ENCODE measurements at regions not wholly inside any gene's neighbourhood (a gene's known extent, or its start where the extent isn't known, plus 50 kb on each side); places are given as distances from the start of the nearest gene placed in this dataset.

GRCh38 chr10:124162136-124162535, 68.7 kb upstream of the CHST15 start:
- no peak overlapping the region for H3K27ac ChIP-seq (ENCODE audit: low read depth, low read length)
- no peak overlapping the region for H3K4me3 ChIP-seq (ENCODE audit: low read length)

DNA sequence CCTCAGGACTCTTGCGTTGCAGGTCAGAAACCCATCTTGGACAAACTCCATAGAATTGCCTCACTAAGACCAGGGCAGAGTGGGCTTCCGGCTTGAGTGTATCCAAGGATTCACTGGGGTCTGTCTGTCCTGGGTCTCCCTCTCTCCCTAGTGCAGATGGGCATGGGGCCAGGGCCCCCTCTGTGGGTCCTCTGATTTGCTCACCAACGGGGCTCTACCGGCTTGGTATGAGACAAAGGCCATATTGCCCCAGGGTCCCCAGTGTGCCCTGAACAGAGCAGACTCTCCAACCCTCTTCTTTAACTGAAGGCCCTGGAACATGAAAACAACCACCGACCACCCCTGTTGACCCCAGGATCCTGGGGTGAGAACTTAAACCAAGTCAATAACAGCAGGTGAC, 68.2 kb upstream of the CHST15 start:
- H4K20me1 ChIP-seq (ENCODE audit: control insufficient read depth, insufficient read depth, low read depth, low read length) = no peaks in the 10 kb centered on the region; the same call in 1 of the 2 replicates
- no peaks in the 10 kb centered on the region for H3K27me3 ChIP-seq (ENCODE audit: control insufficient read depth, low read length)
- no peaks in the 10 kb centered on the region for H3F3A ChIP-seq (ENCODE audit: control insufficient read depth, insufficient read depth)
- no peak for TF ChIP-seq CTCF (IDR thresholded peaks at IDR 0.05; ENCODE audit: low read depth, low read length, poor library complexity, severe bottlenecking)
- TF ChIP-seq EZH2phosphoT487 (IDR thresholded peaks at IDR 0.05; ENCODE audit: borderline replicate concordance, low read length) = no peak
- no peaks in the 10 kb centered on the region for H3K9me2 ChIP-seq (replicated peaks; ENCODE audit: control insufficient read depth, low read length)
- H3K27ac ChIP-seq (ENCODE audit: low read depth, low read length) = no peak overlapping the region
- H3K4me3 ChIP-seq (ENCODE audit: low read length) = no peak overlapping the region
- no peak overlapping the region for H3K4me2 ChIP-seq (ENCODE audit: low read length)
- no peaks in the 10 kb centered on the region for H3K79me2 ChIP-seq (ENCODE audit: control insufficient read depth, low read length)
- peaks cover 20% of the 10 kb centered on the region for H3K4me1 ChIP-seq (ENCODE audit: control insufficient read depth, low read length)
- no peaks in the 10 kb centered on the region for H3K36me3 ChIP-seq (ENCODE audit: control insufficient read depth, low read length)
- no peaks in the 10 kb centered on the region for H3K9me3 ChIP-seq (ENCODE audit: control insufficient read depth, insufficient read depth, low read length)

More at GRCh38 chr10:124162136-124162535, 68.7 kb upstream of the CHST15 start:
- Histone ChIP-seq H3K79me2 (ENCODE audit: control insufficient read depth, low read length) (no peaks in the 10 kb centered on the region), H3K36me3 (ENCODE audit: control insufficient read depth, low read length) (no peaks in the 10 kb centered on the region), H3F3A (ENCODE audit: control insufficient read depth, insufficient read depth) (no peaks in the 10 kb centered on the region), H4K20me1 (ENCODE audit: control insufficient read depth, insufficient read depth, low read depth, low read length) (no peaks in the 10 kb centered on the region; the same call in 1 of the 2 replicates), H3K9me2 (replicated peaks; ENCODE audit: control insufficient read depth, low read length) (no peaks in the 10 kb centered on the region), H3K4me2 (ENCODE audit: low read length) (no peak overlapping the region), H3K4me1 (ENCODE audit: control insufficient read depth, low read length) (peaks cover 20% of the 10 kb centered on the region), H3K9me3 (ENCODE audit: control insufficient read depth, insufficient read depth, low read length) (no peaks in the 10 kb centered on the region), H3K27me3 (ENCODE audit: control insufficient read depth, low read length) (no peaks in the 10 kb centered on the region)
- no peak for TF ChIP-seq EZH2phosphoT487 (IDR thresholded peaks at IDR 0.05; ENCODE audit: borderline replicate concordance, low read length)
- TF ChIP-seq CTCF (IDR thresholded peaks at IDR 0.05; ENCODE audit: low read depth, low read length, poor library complexity, severe bottlenecking) = no peak

DNA sequence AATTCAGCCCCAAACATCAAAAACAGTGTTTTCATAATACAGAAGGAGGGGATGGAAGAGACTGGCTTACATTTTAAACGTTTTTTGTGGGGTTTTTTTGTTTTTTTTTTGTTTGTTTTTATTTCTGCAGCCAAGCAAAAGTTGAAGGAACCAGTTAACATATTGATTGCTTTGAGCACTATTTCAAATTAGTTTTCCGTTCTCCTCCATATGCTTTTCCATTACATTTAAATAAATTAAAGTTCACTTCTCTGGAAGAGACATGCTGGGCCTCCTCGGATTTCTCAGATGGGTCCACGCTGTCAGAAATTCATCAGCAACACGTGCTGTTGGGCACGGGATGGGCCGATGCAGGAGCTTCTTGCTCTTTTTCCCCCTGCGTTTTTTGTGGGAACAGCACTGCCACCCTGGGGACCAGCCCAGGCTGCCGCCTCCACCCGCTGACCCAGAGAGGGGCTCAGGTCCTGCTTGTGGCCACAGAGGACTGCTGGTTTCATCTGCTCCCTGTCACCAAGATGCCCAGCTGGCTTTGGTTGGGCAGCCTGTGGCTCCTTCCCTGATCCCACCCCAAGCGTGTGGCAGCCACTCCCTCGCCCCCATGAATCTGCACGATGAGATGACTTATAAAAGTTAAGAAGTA, 67.7 kb upstream of the CHST15 start:
- Histone ChIP-seq H3K9me2 (replicated peaks; ENCODE audit: control insufficient read depth, low read length) (no peaks in the 10 kb centered on the region), H3K79me2 (ENCODE audit: control insufficient read depth, low read length) (no peaks in the 10 kb centered on the region), H3K27me3 (ENCODE audit: control insufficient read depth, low read length) (no peaks in the 10 kb centered on the region), H3K27ac (ENCODE audit: low read depth, low read length) (no peak overlapping the region), H3K9me3 (ENCODE audit: control insufficient read depth, insufficient read depth, low read length) (no peaks in the 10 kb centered on the region), H3K36me3 (ENCODE audit: control insufficient read depth, low read length) (no peaks in the 10 kb centered on the region), H3K4me2 (ENCODE audit: low read length) (no peak overlapping the region), H3K4me1 (ENCODE audit: control insufficient read depth, low read length) (peaks cover 20% of the 10 kb centered on the region), H4K20me1 (ENCODE audit: control insufficient read depth, insufficient read depth, low read depth, low read length) (no peaks in the 10 kb centered on the region; the same call in 1 of the 2 replicates), H3F3A (ENCODE audit: control insufficient read depth, insufficient read depth) (no peaks in the 10 kb centered on the region), H3K4me3 (ENCODE audit: low read length) (no peak overlapping the region)
- TF ChIP-seq CTCF (IDR thresholded peaks at IDR 0.05; ENCODE audit: low read depth, low read length, poor library complexity, severe bottlenecking) (no peak), EZH2phosphoT487 (IDR thresholded peaks at IDR 0.05; ENCODE audit: borderline replicate concordance, low read length) (no peak)
